ENCODE measurements at regions not wholly inside any gene's neighbourhood (a gene's known extent, or its start where the extent isn't known, plus 50 kb on each side); places are given as distances from the start of the nearest gene placed in this dataset.

DNA sequence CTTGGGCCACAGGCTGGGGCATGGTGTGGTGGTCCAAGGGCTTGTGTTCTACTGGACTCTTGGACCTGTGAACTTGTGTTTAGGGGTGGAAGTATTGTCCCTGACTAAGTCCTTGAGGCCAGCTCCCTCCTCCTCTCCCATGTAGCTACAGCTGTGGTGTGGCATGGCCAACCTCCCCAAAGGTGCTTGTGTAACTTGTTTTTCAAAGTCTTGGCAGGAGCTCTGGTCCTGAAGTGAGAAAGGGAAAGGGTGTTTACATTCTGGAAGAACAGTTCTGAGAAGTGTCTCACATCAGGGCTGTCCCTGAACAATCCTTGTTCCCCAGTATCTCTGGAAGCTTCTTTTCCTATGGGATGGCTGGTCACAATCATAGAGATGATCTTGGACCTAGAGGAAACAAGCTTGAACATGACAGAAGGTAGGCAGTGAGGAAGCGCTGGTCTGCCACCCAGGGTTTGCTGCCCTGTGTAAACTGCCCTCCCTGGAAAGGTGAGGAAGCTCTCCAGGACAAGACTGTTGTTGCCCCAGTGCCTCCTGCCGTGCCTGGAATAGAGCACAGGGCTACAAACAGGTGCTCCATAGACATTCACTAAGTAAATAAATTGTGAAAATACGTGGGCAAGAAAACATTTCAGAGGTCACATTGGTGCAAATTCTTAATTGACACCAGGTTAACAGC, 64.6 kb upstream of the KLF9 start:
- DNase-seq, result no peak

DNA sequence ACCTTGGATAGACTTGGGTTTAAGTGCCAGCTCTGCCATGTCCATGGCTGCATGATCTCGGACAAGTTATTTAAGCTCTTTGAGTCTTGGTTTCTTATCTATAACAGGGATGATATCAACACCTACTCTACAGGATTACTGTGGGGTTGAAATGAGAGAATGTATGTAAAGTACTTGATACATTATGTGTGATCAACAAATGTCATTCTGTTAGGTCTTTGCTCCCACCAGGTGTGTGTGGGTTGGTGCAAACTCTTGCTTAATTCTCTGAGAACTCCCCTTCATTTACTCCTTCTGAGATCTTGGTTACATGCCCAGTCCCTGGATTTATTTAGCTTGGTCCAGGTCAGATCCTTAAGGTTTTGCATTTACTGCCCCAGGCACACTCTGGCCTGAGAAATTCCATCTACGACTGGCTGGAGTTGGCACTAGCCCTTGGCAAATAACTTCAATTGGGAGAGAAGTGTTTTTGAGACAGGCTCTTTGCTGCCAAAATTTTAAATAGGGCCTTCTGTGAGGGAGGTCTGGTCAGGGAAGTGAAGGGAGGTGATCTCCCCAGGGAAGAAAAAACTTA, 63.5 kb upstream of the KLF9 start:
- no peak for DNase-seq

DNA sequence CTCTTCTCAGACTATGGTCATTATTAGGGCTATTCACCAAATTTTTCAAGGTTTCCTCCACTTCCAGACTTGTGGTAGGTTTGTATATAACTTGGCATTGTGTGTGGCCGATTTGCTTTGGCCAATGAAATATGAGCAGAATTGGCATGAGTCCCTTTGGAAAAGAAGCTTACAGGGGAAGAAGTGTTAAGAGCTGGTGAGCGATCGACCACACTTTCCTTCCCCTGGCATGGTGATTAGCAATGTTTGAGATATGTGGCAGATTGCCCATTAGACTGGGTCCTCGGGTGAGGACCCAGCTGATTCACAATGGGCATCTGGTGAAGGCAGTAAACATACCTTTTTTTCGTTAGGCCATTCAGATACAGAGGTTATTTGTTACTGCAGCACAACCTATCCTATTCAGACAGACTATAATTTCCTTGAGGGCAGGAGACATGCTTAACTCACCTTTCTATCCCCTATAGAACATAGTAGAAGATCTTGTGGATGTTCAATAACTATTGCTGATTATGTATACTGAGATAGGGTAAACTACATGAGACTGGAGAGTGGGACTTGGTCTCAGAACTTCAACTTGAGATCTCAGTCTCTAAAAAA, 62.8 kb upstream of the KLF9 start:
- peak in 1 of 2 experiments; percentile 7 for DNase-seq

DNA sequence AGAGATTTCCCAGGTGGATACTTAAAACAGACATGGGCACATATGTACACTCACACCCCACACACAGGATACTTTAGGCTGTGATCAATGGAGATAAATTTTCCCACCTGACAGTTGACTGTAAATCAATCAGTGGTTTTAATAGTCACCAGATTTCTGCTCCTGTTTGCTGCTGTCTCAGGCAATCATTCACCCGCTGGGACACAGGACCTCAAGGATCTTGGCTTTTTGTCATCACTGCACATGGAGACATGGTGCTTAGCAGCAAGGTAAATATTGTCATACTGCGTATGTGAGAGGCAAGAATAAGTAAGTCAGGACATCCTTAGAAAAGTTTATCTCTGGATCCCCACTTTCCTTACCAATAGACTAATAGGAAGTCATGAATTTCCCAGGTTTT, 60.8 kb upstream of the KLF9 start:
- no peak for DNase-seq

DNA sequence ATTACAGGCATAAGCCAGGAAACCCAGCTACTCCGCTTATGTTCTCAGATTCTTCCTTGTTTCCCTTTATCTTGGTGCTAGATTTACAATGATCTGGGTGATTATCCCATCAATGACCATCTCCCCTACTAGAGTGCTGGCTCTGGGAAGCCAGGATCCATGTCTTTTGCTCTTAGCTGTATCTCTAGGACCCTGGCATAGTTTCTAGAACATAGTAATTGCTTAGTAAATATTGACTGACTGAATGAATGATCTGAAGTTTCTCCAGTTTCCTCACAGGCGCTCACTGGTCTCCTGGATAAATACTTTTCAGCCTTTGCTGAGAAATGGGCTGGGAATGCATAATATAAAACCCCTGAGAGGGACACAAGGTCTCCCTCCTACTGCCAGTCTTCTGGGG, 60.0 kb upstream of the KLF9 start:
- DNase-seq, result no peak

DNA sequence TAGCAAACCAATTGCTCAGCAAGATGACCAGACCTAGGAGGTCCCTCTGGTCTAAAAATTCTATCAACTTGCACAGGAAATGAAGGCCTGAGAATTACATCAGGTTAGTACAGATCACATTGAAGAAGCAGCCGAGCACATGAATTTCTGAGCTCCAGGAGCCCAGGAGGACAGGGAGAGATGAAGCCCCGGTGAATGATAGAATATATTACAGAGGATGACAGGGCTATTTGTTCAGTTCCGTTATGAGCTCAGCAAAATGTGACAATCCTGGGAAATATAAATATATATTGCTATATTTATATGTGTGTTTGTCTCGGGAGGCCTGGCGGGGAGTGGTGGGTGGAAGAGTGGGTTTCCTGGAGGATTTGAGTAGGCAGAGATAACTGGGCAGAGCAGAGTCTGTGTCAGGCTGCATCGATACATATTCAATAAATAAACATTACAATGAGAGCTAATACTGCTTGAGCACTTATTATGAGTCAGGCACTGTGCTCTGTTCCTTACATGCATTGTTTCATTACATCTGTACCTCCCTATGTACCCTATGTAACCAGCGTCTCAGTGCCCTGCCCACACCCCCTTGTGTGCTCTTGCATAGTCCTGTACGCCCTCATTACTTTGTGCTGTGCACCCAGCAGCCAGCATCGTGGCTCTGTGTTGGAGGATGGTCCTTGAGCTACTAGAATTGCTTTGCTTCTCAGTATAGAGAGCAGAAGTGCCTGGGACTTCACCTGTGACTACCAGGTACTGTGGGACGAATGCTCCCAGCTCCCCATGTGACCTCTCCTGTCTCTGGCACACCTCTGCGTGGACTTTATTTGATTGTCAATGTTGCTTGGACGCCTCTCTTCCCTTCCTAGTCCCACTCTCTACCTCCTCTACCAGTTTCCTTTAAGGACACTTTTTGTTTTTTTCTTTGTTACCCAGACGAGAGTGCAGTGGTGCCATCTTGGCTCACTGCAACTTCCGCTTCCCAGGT, 58.1 kb upstream of the KLF9 start:
- no peak for DNase-seq

DNA sequence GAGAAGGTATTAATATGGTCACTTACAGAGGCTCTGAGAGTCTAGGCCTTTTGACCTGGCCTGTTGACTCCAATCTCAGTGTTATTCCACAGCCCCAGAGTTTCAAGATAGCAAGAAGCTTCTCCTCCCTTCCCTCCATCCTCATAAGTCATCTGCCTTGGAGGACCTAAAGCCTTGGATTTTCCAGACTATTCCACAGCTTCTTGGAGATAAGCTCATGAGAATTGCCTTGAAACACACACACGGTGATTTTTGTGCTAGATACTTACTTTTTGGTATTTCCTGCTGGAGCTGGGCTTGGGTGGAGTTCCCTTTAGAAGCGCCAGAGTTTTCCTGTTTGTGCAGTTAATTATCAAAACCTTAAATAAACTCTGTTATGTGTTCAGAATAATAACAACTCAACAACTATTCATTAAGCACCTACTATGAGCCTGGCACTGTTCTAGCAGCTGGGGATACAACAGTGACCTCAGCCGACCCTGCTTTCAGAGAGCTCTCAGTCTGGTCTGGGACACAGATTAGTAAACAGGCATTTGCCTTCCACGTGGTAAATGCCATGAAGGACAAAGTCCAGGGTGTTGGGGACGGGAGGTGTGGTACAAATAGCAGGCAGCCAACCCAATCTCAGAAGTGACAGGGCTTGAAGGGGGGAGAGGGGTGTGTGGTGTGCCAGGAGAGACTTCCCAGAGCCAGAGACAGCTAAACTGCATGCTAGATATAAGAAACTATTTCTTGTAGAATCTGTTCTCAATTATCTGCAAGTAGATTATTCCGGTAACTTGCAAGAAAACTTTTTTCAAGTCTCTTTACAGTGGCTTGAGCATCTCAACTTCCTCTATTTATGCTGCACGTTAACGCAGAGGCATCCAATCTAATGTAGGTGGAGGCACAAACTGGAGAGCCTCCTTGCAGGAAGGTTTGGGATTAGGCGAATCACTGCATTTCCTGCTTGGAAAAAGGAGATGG, 55.9 kb upstream of the KLF9 start:
- DNase-seq, result no peak

DNA sequence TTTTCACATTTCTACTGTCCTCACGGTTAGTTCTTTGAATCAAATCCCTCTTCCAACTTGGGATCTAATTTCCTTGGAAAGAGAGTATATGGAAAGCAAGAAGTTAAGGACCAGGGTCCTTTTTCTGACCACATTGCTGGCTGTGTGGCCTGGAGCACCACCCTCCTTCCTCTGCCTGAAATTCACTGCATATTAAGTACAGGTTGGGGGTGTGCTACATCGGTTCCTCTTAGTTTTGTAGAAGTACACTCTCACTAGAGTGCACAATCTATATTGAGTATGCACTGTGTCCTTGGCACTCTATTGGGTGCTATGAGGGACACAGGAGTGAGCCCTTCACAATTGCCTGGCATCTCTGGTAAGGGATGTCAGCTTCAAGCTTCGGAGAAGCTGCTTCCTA, 53.8 kb upstream of the KLF9 start:
- no peak for DNase-seq

DNA sequence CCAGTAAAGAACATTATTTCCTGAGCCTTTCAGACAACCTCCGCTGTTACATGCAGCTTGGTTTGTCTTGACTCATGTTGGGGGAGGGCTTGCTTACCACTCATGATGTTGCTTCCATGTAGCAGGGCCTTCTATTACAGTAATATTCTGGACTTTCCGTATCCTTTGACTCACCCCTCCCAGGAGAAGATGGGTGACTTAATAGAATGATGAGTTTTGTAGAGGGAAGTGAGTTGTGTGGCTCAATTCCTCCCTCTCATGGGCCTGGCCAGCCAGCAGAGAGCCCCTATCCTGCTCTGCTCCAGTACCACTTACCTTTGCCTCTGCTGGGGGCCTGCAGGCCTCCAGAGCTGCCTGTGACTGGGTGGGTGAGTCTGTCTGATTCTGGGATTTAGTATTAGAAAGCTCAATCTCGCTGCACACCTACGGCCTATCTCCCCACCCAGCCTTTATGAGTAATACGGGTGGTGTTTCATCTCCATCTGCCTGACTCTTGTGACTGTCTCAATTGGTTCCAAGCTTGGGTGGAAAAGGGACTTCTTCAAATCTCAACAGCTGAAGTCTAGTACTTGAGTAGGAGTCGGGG, 52.6 kb upstream of the KLF9 start:
- DNase-seq, result no peak

DNA sequence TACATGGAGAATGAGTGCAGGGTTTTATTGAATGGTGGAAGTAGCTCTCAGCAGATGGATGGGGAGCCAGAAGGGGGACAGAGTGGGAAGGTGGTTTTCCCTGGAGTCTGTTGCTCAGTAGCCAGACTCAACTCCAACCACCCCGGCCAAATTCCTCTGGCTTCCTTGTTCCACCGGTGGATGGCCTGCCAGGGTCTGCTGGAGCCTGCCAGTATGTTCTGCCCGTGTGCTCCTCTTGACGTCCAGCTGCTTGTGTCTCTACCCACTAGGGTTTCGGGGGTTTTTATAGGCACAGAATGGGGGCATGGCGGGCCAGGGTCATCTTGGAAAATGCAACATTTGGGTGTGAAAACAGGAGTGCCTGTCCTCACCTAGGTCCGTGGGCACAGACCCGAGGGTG, 51.4 kb upstream of the KLF9 start:
- no peak for DNase-seq

DNA sequence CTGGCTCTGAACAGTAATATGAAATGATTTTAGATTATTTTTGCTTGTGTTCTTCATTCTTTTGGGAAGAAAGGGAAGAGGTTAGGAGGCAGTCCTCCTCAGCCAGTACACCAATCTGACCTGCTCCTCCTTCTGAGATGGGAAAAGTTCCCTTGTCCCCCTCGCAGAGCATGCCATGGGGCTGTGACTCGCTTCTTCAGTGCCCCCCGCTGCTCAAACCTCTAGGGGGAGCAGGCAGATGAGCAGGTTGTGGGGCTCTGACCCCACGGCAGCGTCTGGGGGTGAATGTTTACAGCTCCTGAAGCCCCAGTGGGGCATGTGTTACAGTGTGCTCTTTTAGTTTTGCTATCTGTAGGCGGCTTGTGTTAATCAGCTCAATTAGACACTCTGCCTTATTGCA, 50.9 kb upstream of the KLF9 start:
- no peak for DNase-seq

Measured in NCI-H524 (cell line).